BJ (cell line): ENCODE measurements at regions not wholly inside any gene's neighbourhood (a gene's known extent, or its start where the extent isn't known, plus 50 kb on each side); places are given as distances from the start of the nearest gene placed in this dataset.

Experiments used
- CTCF ChIA-PET: fragments of 350-600 bp; formaldehyde crosslinking; extraction: SDS; loops from one replicate; lab custom pipeline; 2021; ENCODE audit warnings: antibody characterized with exemption, inconsistent platforms; lab: Yijun Ruan, JAX
- POLR2A ChIA-PET: fragments of 300-600 bp; sonication (Branson Sonifier 250); formaldehyde crosslinking; extraction: SDS; loops from one replicate; lab custom pipeline; 2021; ENCODE audit warnings: antibody characterized with exemption; lab: Charles Lee
- DNase-seq: peaks from one replicate; pipeline ENCODE4 v3.0.0-alpha.2; 2011; ENCODE audit warnings: low read depth
- H3K27me3 ChIP-seq: 2 replicates; pipeline ENCODE4 v1.6.0; 2011; ENCODE audit warnings: low read length; ENCODE audit not compliant: control insufficient read depth, insufficient read depth
- H3K36me3 ChIP-seq: 2 replicates; pipeline ENCODE4 v1.5.1; 2011; ENCODE audit warnings: low read length; ENCODE audit not compliant: control insufficient read depth, insufficient read depth
- H3K4me3 ChIP-seq: 2 replicates; pipeline ENCODE4 v1.5.1; 2011; ENCODE audit warnings: low read depth, mild to moderate bottlenecking, control low read depth, low read length
- CTCF ChIP-seq: IDR thresholded peaks from 2 replicates; pipeline ENCODE4 v1.5.1; 2011; ENCODE audit warnings: low read depth, mild to moderate bottlenecking, control low read depth, inconsistent platforms, low read length, moderate library complexity; ENCODE audit not compliant: insufficient read depth

DNA sequence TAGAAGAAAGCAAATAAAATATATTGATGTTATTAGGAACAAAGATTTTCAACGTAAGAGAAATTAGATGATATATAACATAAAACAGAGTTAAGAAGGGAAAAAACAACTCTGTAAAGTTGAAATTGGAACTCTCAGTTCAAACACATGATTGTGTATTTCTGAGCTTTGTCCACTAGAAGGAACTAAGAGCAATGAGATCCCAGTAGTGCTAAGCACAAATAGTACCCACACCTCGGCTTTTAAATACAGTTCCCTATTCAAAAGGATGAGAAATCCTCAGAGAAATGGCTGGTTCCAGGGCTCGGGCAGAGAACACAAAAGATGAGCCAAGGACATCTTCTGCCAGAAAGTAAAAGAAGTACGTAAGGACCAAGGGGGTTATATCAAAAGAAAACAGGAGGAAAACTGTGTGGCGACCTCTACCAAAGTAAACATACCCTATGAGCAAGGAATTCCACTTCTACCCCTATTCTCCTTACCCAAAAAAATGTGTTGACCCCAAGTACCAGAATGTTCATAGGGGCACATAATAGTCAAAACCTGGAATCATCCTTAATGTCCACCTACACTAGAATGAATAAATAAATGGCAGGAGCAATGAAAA is 96.6 kb downstream of the SPTSSA start:
- ChIA-PET CTCF (interaction anchor here (0.7 to 1.9 kb wide), 4 partner anchors 10 to 284 kb away, joined by 3 to 6 read pairs (median 4); no protein-coding TSS in a partner anchor), POLR2A (no interaction called here)
- DNase-seq = no peak
- no peak overlapping the region for H3K4me3 ChIP-seq
- peaks cover 3% of the 10 kb centered on the region; the same call in 1 of the 2 replicates for H3K27me3 ChIP-seq
- H3K36me3 ChIP-seq = no peaks in the 10 kb centered on the region
- peak; percentile 39 for TF ChIP-seq CTCF

- peaks cover 1% of the 10 kb centered on the region; the same call in 1 of the 2 replicates for H3K27me3 ChIP-seq
- no peak for TF ChIP-seq CTCF
- no peak overlapping the region for H3K4me3 ChIP-seq
- DNase-seq = no peak
- H3K36me3 ChIP-seq = no peaks in the 10 kb centered on the region
- ChIA-PET CTCF (interaction anchor here (1.5 to 1.9 kb wide), 3 partner anchors 9 to 33 kb away, joined by 4 to 8 read pairs (median 6); no protein-coding TSS in a partner anchor), POLR2A (no interaction called here)
These were observed 97.8 kb downstream of the SPTSSA start for GRCh38 chr14:34364201-34364600.

- H3K4me3 ChIP-seq = no peak overlapping the region
- DNase-seq = no peak
- CTCF ChIA-PET = interaction anchor here (1.8 to 1.9 kb wide), 2 partner anchors 16 to 32 kb away, joined by 4 to 8 read pairs; no protein-coding TSS in a partner anchor
- no peak for TF ChIP-seq CTCF
- POLR2A ChIA-PET = no interaction called here
- H3K36me3 ChIP-seq = no peaks in the 10 kb centered on the region
- H3K27me3 ChIP-seq = peaks cover 1% of the 10 kb centered on the region; the same call in 1 of the 2 replicates
These were observed 98.3 kb downstream of the SPTSSA start for GRCh38 chr14:34363733-34364134.

DNA sequence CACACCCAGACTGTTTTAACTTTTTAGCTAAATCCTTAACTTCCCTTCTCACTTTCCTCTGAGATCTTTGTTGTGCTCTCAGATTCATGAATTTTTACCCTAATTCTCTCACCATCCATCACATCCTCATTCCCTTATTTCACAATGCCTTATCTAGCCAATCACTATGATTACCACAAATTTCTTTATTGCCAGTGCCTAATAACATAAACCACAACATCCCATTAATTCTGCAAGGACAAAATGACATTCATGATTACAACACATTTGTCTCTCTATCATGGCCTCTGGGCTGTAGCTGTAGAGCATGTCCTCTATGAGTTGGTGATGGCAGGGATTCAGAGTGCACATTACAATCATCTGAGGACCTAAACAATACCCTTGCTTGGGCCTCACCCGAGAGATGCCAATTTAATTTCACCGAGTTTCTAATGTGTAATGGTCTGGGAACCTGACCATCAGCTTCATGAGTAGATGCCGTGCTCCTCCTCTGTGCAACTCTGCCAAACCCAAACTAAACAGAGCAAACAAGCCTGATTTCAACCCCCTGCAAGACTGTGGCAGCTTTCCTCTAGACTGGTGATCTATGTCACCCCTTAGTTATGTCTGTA is 99.3 kb downstream of the SPTSSA start:
- CTCF ChIA-PET = interaction anchor here (1.8 kb wide), 2 partner anchors 31 to 40 kb away, joined by 7 to 8 read pairs; no protein-coding TSS in a partner anchor
- POLR2A ChIA-PET = no interaction called here
- TF ChIP-seq CTCF = no peak
- no peak overlapping the region for H3K4me3 ChIP-seq
- H3K27me3 ChIP-seq = peaks cover 1% of the 10 kb centered on the region; the same call in 1 of the 2 replicates
- H3K36me3 ChIP-seq = no peaks in the 10 kb centered on the region
- DNase-seq = no peak

GRCh38 chr14:34361504-34362011 is 100.5 kb downstream of the SPTSSA start:
- ChIA-PET POLR2A (interaction anchor here (0.6 kb wide), 1 partner anchor 516 kb away, joined by 3 read pairs; no protein-coding TSS in a partner anchor), CTCF (interaction anchor here (1.0 to 1.8 kb wide), 3 partner anchors 30 to 135 kb away, joined by 3 to 7 read pairs (median 5); no protein-coding TSS in a partner anchor)
- H3K36me3 ChIP-seq = no peaks in the 10 kb centered on the region
- H3K27me3 ChIP-seq = peaks cover 1% of the 10 kb centered on the region; the same call in 1 of the 2 replicates
- no peak for DNase-seq
- TF ChIP-seq CTCF = no peak
- H3K4me3 ChIP-seq = no peak overlapping the region
